IPS DF 19.7 (cell line): ENCODE measurements at regions not wholly inside any gene's neighbourhood (a gene's known extent, or its start where the extent isn't known, plus 50 kb on each side); places are given as distances from the start of the nearest gene placed in this dataset.

Source experiments
- DNase-seq: peaks from one replicate; pipeline ENCODE4 v3.0.0-alpha.2; 2013; ENCODE audit warnings: low read depth, low spot score

GRCh38 chr6:170034294-170034693, 256.6 kb downstream of the DLL1 start:
- no peak for DNase-seq

GRCh38 chr6:170033666-170034065, 257.2 kb downstream of the DLL1 start:
- DNase-seq, result no peak

- no peak for DNase-seq
Observed at GRCh38 chr6:170032706-170033309, 258.1 kb downstream of the DLL1 start.

- DNase-seq, result no peak
Observed at GRCh38 chr6:170032197-170032596, 258.7 kb downstream of the DLL1 start.

- DNase-seq, result no peak
Observed at GRCh38 chr6:170031684-170032121, 259.2 kb downstream of the DLL1 start.

- DNase-seq, result no peak
Observed at GRCh38 chr6:170030821-170031471, 259.9 kb downstream of the DLL1 start.

GRCh38 chr6:170030284-170030815, 260.5 kb downstream of the DLL1 start:
- DNase-seq, result no peak

GRCh38 chr6:170029416-170030283, 261.2 kb downstream of the DLL1 start:
- no peak for DNase-seq

- DNase-seq, result no peak
Observed at GRCh38 chr6:170028629-170029345, 262.1 kb downstream of the DLL1 start.

- DNase-seq, result no peak
Observed at GRCh38 chr6:170027647-170028043, 263.2 kb downstream of the DLL1 start.

GRCh38 chr6:170026751-170027646, 263.9 kb downstream of the DLL1 start:
- no peak for DNase-seq

GRCh38 chr6:170025935-170026750, 264.7 kb downstream of the DLL1 start:
- DNase-seq, result no peak

- DNase-seq, result no peak
Observed at GRCh38 chr6:170025341-170025911, 265.5 kb downstream of the DLL1 start.

- DNase-seq, result no peak
Observed at GRCh38 chr6:170024940-170025339, 265.9 kb downstream of the DLL1 start.

- DNase-seq, result no peak
Observed at GRCh38 chr6:170023620-170024521, 267.0 kb downstream of the DLL1 start.

GRCh38 chr6:170022827-170023619, 267.9 kb downstream of the DLL1 start:
- DNase-seq, result no peak

GRCh38 chr6:170022291-170022722, 268.6 kb downstream of the DLL1 start:
- DNase-seq, result no peak
